Adrenal gland (tissue), 5 donors: ENCODE measurements at regions not wholly inside any gene's neighbourhood (a gene's known extent, or its start where the extent isn't known, plus 50 kb on each side); places are given as distances from the start of the nearest gene placed in this dataset.

Experiments
- CTCF ChIP-seq, 6 experiments: fragments of 450-650 bp in 4 of 6; fragments of 200-600 bp in 2 of 6; sonication (generic) in 1 of 6; IDR thresholded peaks; 1 replicate in 5 of 6; 2 replicates in 1 of 6; pipeline versions ENCODE4 v1.5.1 to v1.8.0; 2016 to 2021; ENCODE audit warnings: antibody characterized with exemption in 6 of 6, mild to moderate bottlenecking in 2 of 6, moderate library complexity in 1 of 6
- POLR2A ChIP-seq, 2 donors: fragments of 450-650 bp; IDR thresholded peaks; one replicate each; pipeline ENCODE4 v1.6.1; 2017; ENCODE audit warnings: antibody characterized with exemption in 2 of 2, mild to moderate bottlenecking in 2 of 2, moderate library complexity in 1 of 2
- donor health status: DM: no; HTN: no; CAD: no.

GRCh38 chr9:110121170-110121569 lies 86.8 kb downstream of the C9orf152 start:
- TF ChIP-seq POLR2A (IDR thresholded peaks at IDR 0.05) (no peak), CTCF (IDR thresholded peaks at IDR 0.05) (no peak)
